ENCODE measurements at regions not wholly inside any gene's neighbourhood (a gene's known extent, or its start where the extent isn't known, plus 50 kb on each side); places are given as distances from the start of the nearest gene placed in this dataset.
A peak's percentile ranks its signal among the peaks of the same experiment; 100 is the strongest.
"Not testable (repeated sequence)": the region's sequence is repeated elsewhere in the genome, so short reads cannot be mapped to it uniquely, and the experiment has no call there.

DNA sequence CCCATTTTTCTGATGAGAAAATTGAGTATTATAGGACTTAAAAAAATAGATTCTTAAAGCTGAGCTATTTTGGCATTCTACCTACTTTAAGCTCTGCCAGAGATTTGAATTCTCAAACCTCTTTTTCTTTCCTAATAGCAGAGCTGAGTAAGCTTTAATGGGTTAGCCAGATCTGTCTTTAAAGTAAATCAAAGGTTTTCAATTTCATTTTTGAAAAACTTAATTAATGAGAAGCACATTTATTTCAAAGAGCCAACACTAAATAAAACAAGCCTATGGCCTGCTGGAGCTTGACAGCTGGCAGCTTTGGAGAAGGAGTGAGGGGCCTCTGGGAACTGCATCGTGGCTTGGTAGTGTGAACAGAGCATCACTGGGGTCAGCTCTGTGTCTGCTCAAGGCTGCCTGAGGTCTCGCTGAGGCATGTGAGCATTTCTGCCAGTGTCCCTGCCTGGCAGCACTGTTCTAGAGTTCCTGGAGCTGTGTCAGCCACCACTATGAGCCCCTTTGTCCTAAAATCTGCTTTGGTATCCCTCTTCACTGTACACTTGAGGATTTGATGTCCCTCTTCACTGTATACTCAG is 50.4 kb upstream of the PRSS23 start:
- DNase-seq = no peak

DNA sequence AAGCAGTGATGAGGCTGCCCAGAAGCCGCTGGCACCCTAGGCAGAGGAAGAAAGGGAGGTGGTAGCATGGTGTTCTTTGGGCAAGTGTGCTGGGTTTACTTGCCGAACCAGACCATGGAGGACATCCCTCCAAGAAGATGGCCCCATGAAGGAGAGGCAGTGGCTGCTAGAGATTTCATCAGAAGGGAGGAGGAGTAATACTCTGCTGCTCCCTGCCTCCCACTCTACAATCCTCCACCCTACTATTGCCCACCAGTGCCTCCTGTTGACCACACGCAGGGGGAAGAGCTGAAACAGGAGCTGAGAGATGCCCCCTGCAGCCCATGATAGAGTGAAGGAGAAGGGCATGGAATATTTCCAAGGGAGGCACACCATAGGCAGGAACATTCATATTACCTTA is 51.0 kb upstream of the PRSS23 start:
- no peak for DNase-seq

DNA sequence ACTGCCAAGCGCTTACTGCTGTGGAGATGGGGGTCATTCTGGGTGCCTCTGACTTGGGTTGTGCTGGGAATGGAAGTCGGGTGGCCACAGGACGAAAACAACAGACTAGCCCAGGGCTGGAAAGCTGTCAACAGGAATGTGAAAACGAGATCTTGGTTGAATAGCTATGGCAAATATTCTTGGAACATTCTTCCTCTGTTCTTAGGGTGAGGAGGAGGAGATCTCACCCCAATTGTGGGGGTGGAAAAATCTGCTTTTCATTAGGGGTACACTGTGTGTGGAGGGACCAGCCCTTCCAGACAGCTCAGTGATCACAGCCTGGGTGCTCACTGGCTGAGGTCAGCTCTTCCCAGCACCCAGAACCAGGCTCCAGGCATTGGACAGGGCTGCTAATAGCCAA is 52.0 kb upstream of the PRSS23 start:
- DNase-seq = no peak

DNA sequence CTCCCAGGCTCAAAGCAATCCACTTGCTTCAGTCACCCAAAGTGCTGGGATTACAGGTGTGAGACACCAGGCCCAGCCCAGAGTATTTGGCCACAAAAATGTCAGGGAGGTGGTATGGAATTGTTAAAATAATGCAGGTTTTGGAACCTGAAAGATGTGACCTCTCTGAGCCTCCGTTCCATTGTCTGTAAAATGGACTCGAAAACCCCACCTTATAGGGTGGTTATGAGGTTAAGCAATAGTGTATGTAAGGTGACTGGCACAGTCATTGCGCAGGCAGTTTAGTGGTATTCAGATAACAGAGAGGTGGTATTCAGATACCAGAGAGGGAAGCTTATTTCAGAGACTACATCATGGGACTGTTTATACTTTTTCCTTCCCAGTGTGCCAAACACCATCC is 52.5 kb upstream of the PRSS23 start:
- DNase-seq = no peak

DNA sequence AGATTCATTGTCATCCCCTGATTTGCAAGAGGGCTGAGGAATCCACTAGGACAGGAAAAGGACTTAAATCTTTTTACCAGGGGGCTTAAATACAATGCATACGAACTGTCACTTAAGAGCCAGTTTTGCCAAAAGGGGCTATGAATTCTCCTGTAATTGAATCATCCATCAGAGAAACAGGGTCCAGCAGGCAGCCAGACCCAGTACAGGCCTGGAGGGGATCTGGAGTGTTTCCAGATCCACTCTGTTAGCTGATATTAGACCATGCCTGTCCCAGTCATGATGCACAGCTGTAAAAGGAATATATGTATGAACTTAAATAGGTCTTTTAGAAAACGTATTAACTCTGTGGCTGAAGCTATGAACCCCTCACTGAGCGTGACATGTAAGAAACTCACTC is 53.8 kb upstream of the PRSS23 start:
- DNase-seq = no peak

DNA sequence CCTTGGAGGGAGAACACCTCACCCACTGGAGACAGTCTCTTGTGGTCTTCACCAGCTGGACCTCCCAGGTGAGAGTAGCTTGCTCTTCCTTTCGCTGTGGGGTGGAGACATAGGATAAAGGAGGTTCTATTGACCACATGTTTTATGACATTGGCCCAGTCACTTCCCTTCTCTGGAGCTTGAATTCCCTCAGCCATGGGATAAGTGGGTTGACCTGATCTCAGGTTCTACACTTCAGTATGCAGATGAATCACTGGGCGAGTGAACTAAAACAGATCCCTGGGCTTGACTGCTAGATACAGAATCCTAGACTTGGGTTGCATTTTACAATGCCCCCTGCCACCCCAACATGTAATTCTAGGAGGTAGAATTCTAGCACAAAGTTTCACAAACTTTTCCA is 54.8 kb upstream of the PRSS23 start:
- no peak for DNase-seq

DNA sequence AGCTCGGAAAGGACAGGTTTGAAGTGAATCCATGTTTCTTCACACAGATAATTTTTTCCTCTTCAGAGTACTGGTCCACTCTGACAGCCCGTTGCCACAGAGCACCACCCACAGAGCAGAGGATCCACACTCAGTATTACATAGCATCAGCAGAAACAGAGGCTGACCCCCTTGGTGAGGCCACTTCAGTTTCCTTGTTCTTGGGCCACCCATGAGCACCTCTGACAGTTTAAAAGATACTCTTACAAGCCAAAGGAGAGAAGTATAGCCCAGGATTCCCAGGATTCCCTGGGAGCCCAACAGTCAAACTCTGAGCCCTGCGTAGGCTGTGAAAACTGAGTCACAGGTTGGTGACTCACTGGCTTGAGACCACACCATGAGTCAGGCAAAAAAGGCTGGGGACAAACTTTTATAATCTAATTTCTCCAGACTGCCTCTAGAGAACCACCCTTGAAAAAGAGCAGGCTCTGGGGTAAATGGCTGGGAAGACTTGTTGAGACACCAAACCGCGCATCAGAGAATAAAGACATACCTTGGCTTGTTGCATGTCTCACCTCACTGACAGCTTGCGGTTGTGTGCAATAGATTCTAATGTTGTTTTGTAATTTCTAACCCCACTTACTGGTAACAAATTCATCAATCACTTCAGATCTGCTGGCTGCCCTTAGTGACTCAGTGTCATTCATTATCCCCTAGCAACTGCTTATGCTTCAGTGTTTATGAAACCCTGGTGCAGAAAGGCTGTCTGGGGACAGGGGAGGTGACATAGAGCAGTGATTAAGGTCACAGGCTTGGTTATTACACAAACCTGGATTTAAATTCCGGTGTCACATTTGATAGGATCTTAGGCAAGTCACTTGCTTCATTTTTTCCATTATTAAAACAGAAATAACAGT is 56.9 kb upstream of the PRSS23 start:
- peak; percentile 4 for DNase-seq

DNA sequence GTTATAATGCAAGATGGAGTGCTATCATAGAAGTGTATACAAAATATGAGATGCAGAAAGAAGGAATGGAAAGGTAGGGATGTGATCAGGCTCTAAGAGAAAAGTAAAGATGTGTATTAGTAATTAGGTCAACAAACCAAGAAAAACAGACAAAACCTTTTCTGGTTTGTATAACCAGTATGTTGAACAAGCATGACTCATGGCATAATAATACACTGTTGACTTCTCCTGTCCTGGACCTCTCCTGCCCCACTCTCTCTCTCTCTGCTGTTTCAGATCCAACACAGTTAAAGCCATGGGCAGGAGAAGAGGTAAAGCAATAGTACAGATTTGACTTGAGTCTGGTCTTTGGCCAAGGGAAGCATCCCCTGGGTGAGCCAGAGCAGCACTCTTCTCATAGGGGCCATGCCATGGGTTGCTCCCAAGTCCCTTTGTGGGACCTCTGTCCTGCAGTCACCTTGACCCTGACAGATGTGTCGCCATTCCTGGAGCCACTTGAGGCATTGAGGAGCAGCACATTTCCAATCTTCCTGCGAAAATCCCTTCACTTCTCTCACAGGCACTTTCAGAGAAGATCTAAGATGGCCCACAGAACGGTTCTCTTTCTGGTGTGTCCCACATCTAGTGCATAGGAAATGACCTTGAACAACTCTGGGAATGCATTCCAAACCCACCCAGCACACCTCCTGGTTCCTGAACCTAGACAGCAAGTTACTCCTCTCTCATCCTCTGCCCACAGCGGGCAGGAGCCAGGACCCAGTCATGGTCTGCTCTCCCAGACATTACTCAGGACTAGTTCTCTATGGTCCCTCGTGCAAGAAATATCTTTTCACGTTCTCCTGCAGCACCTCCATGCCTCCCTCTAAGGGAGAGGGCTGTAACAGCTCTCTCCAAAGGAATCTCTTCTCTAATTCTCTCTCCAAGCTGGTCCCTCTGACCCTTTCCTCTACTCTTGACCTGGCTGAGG is 58.2 kb upstream of the PRSS23 start:
- no peak for DNase-seq

DNA sequence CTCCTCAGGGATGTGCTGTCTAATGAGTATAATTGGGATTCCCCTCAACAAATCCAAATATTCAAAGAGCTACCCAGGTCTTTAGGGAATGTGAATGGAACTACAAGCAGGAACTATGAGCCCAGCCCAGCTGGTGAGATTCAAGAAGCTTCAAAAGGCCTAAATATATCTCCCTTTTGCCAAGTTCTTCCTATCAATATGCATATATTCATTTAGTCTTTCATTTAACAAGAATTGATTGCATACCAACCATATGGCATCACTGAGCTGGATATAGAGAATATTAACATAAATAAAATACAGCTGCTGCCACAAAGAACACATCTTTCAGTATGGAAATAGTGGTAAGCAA is 58.9 kb upstream of the PRSS23 start:
- DNase-seq = no peak

DNA sequence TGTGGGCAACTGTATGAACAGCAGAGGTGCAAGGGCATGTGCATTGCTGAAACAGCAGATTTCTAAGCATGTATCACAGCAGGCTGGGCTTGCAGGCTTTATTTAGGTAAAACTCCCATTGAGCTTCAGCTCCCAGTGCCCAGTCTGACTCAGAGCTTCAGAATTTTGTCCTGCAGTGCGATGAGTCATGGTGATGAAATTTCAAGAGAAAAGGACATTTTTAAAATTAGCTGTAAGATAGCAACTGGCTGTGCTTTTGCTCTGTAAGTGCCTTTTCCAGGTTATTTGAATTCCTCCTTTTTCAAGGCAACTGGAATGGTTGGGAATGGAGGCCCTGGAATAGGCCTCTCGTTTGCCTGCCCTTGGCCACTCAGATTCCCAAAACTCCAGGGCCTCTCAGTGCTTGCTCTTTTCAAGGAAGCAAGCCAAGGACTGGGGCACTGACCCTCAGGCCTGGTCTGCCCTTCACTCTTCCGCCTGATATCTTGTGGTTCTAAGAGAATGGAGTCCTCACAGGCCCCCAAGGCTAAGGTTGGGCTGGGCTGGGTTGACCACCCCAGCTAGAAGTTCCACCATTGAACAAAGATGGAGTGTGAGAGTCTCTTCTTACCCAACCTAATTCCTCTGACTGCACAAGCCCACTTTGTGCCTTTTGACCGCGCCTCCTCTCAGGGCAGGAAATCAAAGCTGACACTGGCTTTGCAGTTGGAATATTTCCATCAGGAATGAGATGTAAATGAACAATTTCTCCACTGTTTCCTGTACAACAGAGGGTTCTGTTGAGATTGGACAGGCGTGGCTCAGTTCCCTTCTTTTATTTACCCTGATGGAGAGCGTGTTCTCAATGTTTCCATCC is 59.5 kb upstream of the PRSS23 start:
- DNase-seq = no peak

DNA sequence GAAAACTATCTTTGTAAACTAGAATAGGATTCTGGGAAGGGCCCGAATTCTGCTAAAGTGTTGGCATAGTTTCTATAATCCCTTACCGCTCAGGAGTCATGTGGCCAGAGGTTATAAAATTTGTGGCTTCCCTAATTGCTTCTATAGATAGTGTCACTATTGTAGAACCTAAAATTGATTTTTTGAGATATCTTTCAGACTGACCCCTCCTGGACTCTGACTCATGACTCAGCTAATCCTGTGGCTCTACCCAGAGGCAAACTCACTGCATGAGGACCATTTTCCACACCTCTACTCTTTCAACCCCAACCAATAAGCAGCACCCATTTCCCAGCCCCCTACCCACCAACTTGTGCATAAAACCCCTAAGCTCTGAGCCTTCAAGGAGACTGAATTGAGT is 61.8 kb upstream of the PRSS23 start:
- DNase-seq = no peak

DNA sequence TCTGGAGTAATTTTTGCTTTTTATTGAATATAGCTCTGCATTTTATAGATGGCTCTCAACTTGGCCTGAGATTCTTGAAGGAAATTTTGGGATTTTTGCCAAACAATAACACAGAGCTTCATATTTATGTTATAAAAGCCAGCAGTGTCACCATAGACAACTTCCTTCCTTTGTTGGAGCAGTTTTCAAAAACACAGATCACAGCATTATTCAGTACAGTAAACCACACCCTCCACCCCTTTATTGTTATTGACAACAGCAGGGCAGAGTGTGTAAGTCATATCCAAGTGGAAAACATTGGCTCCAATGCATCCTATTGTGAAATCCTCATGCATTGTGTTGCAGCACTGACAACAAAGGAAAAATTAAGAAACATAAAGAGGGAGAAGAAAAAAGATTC is 62.6 kb upstream of the PRSS23 start:
- no peak for DNase-seq

DNA sequence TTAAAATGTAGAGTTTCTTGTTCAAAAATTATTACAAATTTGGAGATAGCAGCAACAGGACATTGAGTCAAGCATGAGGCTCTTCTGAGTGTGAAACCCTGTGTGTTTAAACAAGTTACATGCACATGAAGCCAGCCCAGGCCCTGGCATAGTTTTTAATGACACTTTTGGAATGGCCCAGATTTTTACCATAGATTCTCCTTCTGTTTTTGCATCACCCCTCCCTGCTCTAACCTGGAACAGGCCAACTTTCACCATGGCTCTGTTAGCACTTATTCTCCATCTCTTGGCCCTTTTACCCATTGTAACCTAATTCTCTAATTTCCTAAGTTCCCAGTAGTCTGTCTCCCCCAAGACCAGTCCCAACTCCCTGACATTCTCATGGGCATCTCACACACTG is 63.1 kb upstream of the PRSS23 start:
- DNase-seq = no peak

DNA sequence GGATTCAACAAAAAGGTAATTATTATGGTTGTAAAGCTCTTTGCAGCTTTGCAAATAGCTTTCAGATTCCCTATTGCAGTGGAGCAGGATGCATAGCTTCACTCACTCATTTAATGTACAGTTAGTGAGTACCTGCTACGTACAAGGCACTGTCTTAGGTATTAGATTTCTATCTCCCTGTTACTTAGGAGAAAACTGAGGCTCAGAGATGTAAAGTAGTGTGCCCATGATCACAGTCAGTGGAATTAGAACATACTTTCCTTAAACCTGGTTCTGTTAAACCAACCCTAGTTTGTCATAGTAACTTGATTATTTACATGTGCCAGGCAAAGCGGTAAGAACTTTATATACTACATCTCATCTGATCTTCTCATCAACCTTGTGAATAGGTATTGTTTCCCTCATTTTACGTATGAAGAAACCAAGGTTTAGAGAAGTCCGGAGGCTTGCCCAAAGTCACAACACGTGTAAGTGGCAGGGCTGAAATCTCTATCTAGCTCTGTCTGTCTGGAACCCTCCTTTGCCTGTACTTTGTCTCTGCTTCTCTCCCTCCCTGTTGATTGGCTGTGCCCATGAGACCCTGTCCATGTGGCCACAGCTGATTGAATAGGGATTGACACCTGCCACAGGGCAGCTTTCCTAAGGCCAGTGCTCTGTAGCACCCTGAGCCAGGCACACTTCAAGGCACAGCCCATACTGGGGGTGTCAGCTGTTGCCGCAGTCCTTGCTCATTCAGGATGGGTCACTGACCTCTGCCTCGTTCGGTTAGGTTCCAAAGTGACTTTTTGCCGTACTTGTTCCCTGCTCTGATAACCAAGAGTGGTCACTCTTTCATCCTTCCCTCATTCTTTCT is 63.8 kb upstream of the PRSS23 start:
- DNase-seq = no peak

DNA sequence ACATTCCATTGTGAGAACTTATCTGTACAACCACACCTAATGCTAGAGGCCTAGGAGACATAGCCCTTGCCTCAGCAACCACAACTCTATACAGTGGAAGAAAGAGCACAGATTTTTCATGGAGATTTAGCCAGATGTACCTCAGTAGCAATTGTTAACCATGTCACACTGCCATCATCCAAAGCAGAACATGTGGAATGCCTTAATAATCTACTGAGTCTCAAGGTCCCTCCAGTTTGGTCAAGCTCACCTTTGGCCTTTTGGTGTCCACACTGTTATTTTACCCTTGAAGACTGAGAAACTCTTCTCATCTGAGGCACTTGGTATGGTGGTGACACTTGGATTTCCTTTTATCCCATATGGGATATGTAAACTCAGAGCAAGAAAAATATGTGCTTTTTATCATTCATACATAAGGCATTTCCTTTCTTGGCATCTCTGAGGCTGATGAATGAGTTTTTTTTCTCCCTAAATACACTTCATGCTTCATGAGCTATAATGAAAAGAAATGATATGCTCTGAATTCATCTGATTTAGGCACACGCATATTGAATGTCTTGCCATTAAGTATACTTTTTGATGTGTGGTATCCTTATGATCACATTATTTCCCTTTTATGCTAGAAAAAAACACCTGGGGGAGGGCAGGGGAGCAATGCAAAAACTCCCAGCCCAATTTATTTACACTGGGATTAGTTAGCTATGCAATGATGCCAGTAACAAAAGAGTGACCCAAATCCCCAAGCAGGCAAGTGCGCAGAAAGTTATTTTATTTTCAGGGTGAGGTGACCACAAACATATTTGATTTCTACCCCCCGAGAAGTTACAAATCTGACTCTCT is 63.3 kb upstream of the ME3 start:
- no peak for DNase-seq

DNA sequence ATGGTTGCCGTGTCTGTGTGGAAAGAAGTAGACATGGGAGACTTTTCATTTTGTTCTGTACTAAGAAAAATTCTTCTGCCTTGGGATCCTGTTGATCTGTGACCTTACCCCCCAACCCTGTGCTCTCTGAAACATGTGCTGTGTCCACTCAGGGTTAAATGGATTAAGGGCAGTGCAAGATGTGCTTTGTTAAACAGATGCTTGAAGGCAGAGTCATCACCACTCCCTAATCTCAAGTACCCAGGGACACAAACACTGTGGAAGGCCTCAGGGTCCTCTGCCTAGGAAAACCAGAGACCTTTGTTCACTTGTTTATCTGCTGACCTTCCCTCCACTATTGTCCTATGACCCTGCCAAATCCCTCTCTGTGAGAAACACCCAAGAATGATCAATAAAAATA is 60.3 kb upstream of the ME3 start:
- DNase-seq = not testable (repeated sequence)

DNA sequence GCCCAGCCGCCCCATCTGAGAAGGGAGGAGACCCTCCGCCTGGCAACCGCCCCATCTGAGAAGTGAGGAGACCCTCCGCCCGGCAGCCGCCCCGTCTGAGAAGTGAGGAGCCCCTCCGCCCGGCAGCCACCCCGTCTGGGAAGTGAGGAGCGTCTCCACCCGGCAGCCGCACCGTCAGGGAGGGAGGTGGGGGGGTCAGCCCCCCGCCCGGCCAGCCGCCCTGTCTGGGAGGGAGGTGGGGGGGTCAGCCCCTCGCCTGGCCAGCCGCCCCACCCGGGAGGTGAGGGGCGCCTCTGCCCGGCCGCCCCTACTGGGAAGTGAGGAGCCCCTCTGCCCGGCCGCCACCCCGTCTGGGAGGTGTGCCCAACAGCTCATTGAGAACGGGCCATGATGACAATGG is 59.9 kb upstream of the ME3 start:
- DNase-seq = not testable (repeated sequence)

DNA sequence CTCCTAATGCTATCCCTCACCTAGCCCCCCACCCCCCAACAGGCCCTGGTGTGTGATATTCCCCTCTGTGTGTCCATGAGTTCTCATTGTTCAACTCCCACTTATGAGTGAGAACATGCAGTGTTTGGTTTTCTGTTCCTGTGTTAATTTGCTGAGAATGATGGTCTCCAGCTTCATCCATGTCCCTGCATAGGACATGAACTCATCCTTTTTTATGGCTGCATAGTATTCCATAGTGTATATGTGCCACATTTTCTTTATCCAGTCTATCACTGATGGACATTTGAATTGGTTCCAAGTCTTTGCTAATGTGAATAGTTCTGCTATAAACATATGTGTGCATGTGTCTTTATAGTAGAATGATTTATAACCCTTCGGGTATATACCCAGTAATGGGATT is 57.2 kb upstream of the ME3 start:
- DNase-seq = not testable (repeated sequence)

DNA sequence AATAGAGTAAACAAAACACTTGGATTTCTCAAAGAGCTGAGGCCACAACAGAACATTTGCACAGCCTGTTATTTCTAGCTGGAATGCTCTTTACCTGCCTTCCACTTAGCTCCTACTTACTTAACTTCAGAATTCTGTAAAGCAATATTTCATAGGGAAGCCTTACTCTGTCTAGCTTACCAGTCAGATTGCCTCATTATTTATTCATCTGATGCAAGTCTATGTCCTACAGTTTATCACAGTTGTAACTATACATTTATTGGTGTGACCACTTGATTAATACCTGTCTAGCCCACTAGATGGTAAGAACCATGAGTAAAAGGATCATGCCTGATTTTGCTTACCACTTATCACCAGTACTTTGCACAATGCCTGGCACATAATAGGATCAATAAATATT is 56.1 kb upstream of the ME3 start:
- no peak for DNase-seq

DNA sequence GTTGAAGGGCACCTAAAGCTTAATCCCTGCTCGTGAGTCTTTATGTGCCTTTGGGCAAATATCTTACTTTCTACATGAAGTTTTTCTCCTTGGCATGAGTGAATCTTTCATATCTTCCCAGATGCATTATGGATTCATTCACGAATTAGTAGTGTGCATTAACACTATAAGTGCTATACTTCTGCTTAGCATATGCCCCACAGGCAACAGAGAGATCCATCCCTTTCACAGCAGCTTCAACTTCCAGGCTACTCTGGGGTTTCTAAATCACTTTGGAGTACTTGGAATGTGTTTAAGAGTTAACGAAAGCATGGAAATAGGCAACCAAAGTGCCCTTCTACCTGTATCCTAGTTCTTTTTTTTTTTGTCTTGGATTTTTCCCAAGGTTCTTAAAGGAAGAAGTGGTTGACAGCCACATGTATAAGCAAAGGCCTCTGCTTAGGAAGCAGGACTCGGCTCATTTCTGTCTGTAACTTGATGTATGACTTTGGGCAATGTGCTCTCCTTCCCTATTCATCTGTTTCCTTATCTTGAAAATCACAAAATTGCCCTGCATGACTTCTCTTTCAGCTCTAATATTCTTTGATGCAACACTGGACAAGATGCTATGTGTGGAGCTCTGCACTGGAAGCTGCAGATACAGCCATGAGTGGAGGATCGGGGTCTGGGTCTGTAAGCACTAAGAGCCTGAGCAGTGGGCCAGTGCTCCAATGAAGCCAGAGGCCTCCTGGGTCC is 54.5 kb upstream of the ME3 start:
- DNase-seq = no peak

All from activated T-cell treated with anti-CD3 and anti-CD28 coated beads for 4 hours (primary cell).